Neural progenitor cell (in vitro differentiated cells): ENCODE measurements at regions not wholly inside any gene's neighbourhood (a gene's known extent, or its start where the extent isn't known, plus 50 kb on each side); places are given as distances from the start of the nearest gene placed in this dataset.

Source experiments
- DNase-seq: peaks from one replicate; pipeline ENCODE4 v3.0.0-alpha.2; 2016; ENCODE audit warnings: low spot score
- H2AFZ ChIP-seq: fragments of 200-600 bp; sonication (generic); replicated peaks from 2 replicates; pipeline ENCODE4 v1.6.1; 2016; ENCODE audit warnings: antibody characterized with exemption
- H3F3A ChIP-seq: fragments of 200-600 bp; sonication (generic); 2 replicates; pipeline ENCODE4 v1.6.1; 2016; ENCODE audit warnings: antibody characterized with exemption, low read depth
- H3K27ac ChIP-seq: fragments of 200-600 bp; sonication (generic); 2 replicates; pipeline ENCODE4 v1.5.1; 2016; ENCODE audit warnings: mild to moderate bottlenecking
- H3K27me3 ChIP-seq: fragments of 200-600 bp; sonication (generic); 2 replicates; pipeline ENCODE4 v1.6.1; 2016; ENCODE audit warnings: mild to moderate bottlenecking, moderate library complexity
- H3K36me3 ChIP-seq: fragments of 200-600 bp; sonication (generic); 2 replicates; pipeline ENCODE4 v1.5.1; 2016
- H3K4me1 ChIP-seq: fragments of 200-600 bp; sonication (generic); 2 replicates; pipeline ENCODE4 v1.6.1; 2016; ENCODE audit warnings: mixed run types
- H3K4me2 ChIP-seq: fragments of 200-600 bp; sonication (generic); 2 replicates; pipeline ENCODE4 v1.6.1; 2016
- H3K4me3 ChIP-seq: fragments of 200-600 bp; sonication (generic); 2 replicates; pipeline ENCODE4 v1.5.1; 2016
- H3K79me2 ChIP-seq: fragments of 200-600 bp; sonication (generic); 2 replicates; pipeline ENCODE4 v1.6.1; 2016; ENCODE audit warnings: low read depth
- H3K9ac ChIP-seq: fragments of 200-600 bp; sonication (generic); 2 replicates; pipeline ENCODE4 v1.6.1; 2016
- H3K9me3 ChIP-seq: fragments of 200-600 bp; sonication (generic); 2 replicates; pipeline ENCODE4 v1.5.1; 2016; ENCODE audit warnings: low read depth
- H4K20me1 ChIP-seq: fragments of 200-600 bp; sonication (generic); 2 replicates; pipeline ENCODE4 v1.6.1; 2016; ENCODE audit warnings: low read depth
- H3K27ac Mint-ChIP-seq: 3 replicates; pipeline ENCODE4 v1.8.0; 2021; ENCODE audit warnings: mixed read lengths
- H3K27me3 Mint-ChIP-seq: 2 replicates; pipeline ENCODE4 v1.8.0; 2022; ENCODE audit warnings: low read depth, mild to moderate bottlenecking, inconsistent platforms, moderate library complexity, mixed read lengths; ENCODE audit not compliant: insufficient read depth
- H3K36me3 Mint-ChIP-seq: 3 replicates; pipeline ENCODE4 v1.8.0; 2021; ENCODE audit warnings: mixed read lengths
- H3K4me1 Mint-ChIP-seq: 3 replicates; pipeline ENCODE4 v1.8.0; 2021; ENCODE audit warnings: mixed read lengths
- H3K4me3 Mint-ChIP-seq: 3 replicates; pipeline ENCODE4 v1.8.0; 2021; ENCODE audit warnings: mild to moderate bottlenecking, moderate library complexity, mixed read lengths
- H3K9me3 Mint-ChIP-seq: 3 replicates; pipeline ENCODE4 v1.8.0; 2020; ENCODE audit warnings: mixed read lengths
- CTCF ChIP-seq: fragments of 200-600 bp; sonication (generic); IDR thresholded peaks from 2 replicates; pipeline ENCODE4 v1.5.1; 2017; ENCODE audit warnings: antibody characterized with exemption, mild to moderate bottlenecking
- EZH2 ChIP-seq: fragments of 200-600 bp; sonication (generic); IDR thresholded peaks from 2 replicates; pipeline ENCODE4 v1.6.1; 2017; ENCODE audit warnings: antibody characterized with exemption, mild to moderate bottlenecking, moderate library complexity
- EZH2phosphoT487 ChIP-seq: fragments of 200-600 bp; sonication (generic); IDR thresholded peaks from 2 replicates; pipeline ENCODE4 v1.6.1; 2017; ENCODE audit warnings: antibody characterized with exemption

GRCh38 chr17:63156986-63157385, 191.0 kb downstream of the TANC2 start:
- DNase-seq: no peak
- H2AFZ ChIP-seq: no peak overlapping the region
- Mint-ChIP-seq H3K27ac (no peak overlapping the region), H3K4me3 (no peak overlapping the region), H3K36me3 (peaks cover 10% of the 10 kb centered on the region), H3K27me3 (no peaks in the 10 kb centered on the region), H3K4me1 (peaks cover 45% of the 10 kb centered on the region), H3K9me3 (no peaks in the 10 kb centered on the region)
- no peak overlapping the region for H3K27ac ChIP-seq
- no peak overlapping the region for H3K9ac ChIP-seq
- no peaks in the 10 kb centered on the region for H3K79me2 ChIP-seq
- peaks cover 10% of the 10 kb centered on the region for H3F3A ChIP-seq
- H3K4me2 ChIP-seq: no peak overlapping the region
- H4K20me1 ChIP-seq: no peaks in the 10 kb centered on the region
- TF ChIP-seq CTCF (no peak), EZH2phosphoT487 (no peak), EZH2 (no peak)
- no peaks in the 10 kb centered on the region for H3K36me3 ChIP-seq
- no peak overlapping the region for H3K4me3 ChIP-seq
- H3K27me3 ChIP-seq: no peaks in the 10 kb centered on the region
- H3K4me1 ChIP-seq: peaks cover 29% of the 10 kb centered on the region
- no peaks in the 10 kb centered on the region for H3K9me3 ChIP-seq

GRCh38 chr17:63162406-63163157, 196.5 kb downstream of the TANC2 start:
- Histone ChIP-seq H3K27me3 (no peaks in the 10 kb centered on the region), H3F3A (no peaks in the 10 kb centered on the region), H3K79me2 (no peaks in the 10 kb centered on the region), H3K9ac (no peak overlapping the region), H3K4me3 (no peak overlapping the region), H2AFZ (no peak overlapping the region), H3K36me3 (no peaks in the 10 kb centered on the region), H3K27ac (no peak overlapping the region), H3K9me3 (no peaks in the 10 kb centered on the region), H3K4me2 (no peak overlapping the region), H3K4me1 (no peaks in the 10 kb centered on the region), H4K20me1 (no peaks in the 10 kb centered on the region)
- no peaks in the 10 kb centered on the region for H3K27me3 Mint-ChIP-seq
- TF ChIP-seq EZH2phosphoT487: no peak
- peaks cover 10% of the 10 kb centered on the region for H3K4me1 Mint-ChIP-seq
- H3K9me3 Mint-ChIP-seq: no peaks in the 10 kb centered on the region
- no peak overlapping the region for H3K27ac Mint-ChIP-seq
- no peak overlapping the region for H3K4me3 Mint-ChIP-seq
- DNase-seq: no peak
- H3K36me3 Mint-ChIP-seq: peaks cover 13% of the 10 kb centered on the region

GRCh38 chr17:63163158-63163520, 197.1 kb downstream of the TANC2 start:
- no peaks in the 10 kb centered on the region for H3K4me1 ChIP-seq

More at GRCh38 chr17:63163158-63163520, 197.1 kb downstream of the TANC2 start:
- no peak for DNase-seq
- Histone ChIP-seq H3K4me3 (no peak overlapping the region), H3K4me2 (no peak overlapping the region), H3K9ac (no peak overlapping the region), H3F3A (no peaks in the 10 kb centered on the region), H3K27ac (no peak overlapping the region), H3K79me2 (no peaks in the 10 kb centered on the region), H2AFZ (no peak overlapping the region), H3K9me3 (no peaks in the 10 kb centered on the region), H4K20me1 (no peaks in the 10 kb centered on the region), H3K36me3 (no peaks in the 10 kb centered on the region), H3K27me3 (no peaks in the 10 kb centered on the region)
- no peak overlapping the region for H3K4me3 Mint-ChIP-seq
- no peak overlapping the region for H3K27ac Mint-ChIP-seq
- H3K27me3 Mint-ChIP-seq: no peaks in the 10 kb centered on the region
- no peaks in the 10 kb centered on the region for H3K9me3 Mint-ChIP-seq
- peaks cover 10% of the 10 kb centered on the region for H3K4me1 Mint-ChIP-seq
- peaks cover 16% of the 10 kb centered on the region for H3K36me3 Mint-ChIP-seq
- TF ChIP-seq CTCF (no peak), EZH2 (no peak), EZH2phosphoT487 (no peak)
